ENCODE measurements at regions not wholly inside any gene's neighbourhood (a gene's known extent, or its start where the extent isn't known, plus 50 kb on each side); places are given as distances from the start of the nearest gene placed in this dataset.

DNA sequence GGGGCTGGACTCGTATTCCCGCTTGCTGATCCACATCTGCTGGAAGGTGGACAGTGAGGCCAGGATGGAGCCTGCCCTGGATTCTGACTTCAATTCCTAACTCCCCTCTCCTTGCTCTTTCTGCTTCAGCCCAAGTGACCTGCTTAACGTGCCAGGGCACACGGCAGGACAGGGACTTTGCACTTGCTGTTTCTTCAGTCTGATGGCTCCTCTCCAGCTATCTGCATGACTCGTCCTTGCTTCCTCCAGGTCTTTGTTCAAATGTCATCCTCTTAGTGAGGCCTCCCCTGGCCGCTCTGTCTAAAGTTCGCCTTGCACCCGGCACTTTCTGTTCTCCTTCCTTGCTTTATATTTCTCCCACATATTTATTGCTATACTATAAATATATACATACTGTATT is 357.6 kb downstream of the MTX2 start:
- POLR2A ChIA-PET = no interaction called here
- CTCF ChIA-PET = no interaction called here

DNA sequence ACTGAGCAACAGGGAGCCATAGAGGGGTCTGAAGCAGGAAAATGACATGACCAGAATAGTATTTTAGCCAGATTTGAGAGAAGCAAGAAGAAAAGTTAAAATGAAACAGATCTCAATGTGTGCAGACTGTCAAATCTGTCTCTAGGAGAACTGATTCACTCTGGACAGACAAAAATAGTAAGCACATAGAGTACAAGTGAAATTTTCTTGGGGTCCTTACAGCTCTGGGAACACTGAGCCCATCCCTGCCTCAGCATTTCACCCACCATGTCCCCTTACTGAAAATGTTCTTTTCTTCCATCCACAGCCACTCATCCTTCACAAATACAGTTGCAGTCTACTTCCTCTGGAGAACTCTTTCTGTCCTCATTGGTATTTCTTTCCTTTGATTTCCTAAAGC is 359.2 kb downstream of the MTX2 start:
- ChIA-PET POLR2A (no interaction called here), CTCF (no interaction called here)

DNA sequence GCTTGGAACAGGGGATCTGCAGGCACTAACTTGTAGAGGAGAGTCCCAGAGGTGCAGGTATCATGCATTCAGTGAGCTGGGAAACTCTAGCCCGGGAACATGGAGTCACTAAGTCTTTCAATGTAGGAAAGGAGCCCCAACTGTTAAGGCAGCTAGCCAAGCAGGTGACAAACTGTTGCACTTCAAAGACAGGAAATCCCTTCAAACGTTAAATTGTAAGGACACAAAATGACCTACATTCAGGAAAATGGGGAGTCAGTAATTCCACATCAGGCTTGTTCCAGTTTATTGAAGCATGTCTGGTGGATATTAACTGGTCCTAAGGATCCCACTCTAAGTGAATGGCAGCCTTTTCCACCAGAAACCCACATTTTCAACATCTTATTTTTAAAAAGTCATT is 364.5 kb downstream of the MTX2 start:
- POLR2A ChIA-PET = no interaction called here
- CTCF ChIA-PET = no interaction called here

DNA sequence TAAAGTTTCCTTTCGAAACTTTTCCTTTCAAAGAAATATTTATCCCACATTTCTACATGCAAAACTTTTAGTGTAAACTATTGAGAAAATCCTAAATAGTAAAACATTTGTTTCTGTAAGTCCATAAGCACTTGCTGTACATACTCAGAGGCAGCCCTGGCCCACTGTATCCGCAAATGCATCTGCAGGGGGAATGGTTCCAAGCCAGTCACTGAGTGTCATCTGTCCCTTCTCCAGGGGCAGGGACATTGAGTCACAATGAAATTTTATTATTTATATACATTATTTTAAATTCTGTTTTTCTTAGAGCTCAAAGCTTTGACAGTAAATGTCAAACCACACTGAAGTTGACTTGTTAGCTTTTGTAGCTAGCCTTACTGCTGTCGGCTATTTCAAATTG is 367.2 kb downstream of the MTX2 start:
- CTCF ChIA-PET = interaction anchor here (1.4 to 1.7 kb wide), 4 partner anchors 16 to 509 kb away, joined by 3 to 4 read pairs (median 4); no protein-coding TSS in a partner anchor

DNA sequence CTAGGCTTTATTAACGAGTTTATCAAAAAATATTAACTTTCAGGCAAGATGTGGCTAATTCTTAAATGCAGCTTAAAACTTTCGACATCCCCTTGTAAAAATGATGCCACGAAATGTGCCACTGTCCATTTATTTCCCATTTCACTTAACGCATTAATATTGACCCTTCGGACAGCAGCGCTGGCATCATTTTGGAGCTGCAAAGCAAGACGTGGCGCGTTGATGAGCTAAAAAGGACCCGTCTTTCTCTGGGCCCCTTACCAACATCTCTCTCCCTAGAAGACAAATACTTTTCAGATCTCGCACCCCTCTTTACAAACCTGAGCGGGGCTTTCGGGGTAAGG is 367.9 kb downstream of the MTX2 start:
- CTCF ChIA-PET = interaction anchor here (1.4 to 1.7 kb wide), 4 partner anchors 15 to 510 kb away, joined by 3 to 4 read pairs (median 4); no protein-coding TSS in a partner anchor
- POLR2A ChIA-PET = interaction anchor here (0.9 kb wide), 1 partner anchor 528 kb away, joined by 4 read pairs; no protein-coding TSS in a partner anchor

More for the DNA sequence above, 367.2 kb downstream of the MTX2 start:
- POLR2A ChIA-PET = interaction anchor here (0.9 kb wide), 1 partner anchor 529 kb away, joined by 4 read pairs; no protein-coding TSS in a partner anchor

DNA sequence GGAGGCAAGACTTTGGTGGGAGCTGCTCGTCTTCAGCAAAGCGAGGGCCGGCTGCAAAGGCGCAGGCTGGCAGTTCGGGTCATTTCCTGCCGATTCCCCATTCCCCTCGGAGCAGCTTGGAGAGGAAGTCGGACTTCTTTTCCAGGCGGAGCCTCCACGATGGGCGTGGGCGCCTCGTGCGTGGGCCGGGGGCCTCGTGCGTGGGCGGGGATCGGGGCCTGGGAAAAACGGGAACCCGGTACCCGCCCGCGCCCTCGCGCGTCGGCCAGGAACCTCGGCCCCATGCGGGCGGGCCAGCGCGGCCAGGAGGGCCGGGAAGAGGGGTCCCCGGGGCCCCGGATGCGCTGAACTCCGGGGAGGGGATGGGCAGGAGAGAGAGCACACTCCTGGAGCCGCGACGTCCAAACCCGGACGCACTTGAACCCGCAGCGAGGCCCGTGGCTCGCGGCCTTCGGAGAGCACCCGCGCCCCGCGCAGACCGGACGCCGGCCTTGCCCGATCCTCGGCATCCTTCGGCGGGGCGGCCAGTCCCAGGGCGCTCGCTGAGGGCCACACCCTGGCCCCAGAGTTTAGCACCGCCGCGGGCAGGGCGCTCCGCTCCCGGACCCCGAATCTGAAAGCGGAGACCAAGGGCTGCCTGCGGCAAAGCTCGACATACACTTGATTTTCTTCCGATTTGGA is 368.4 kb downstream of the MTX2 start:
- ChIA-PET POLR2A (interaction anchor here (0.6 kb wide), 1 partner anchor 708 kb away, joined by 5 read pairs; no protein-coding TSS in a partner anchor), CTCF (interaction anchor here (0.6 to 1.8 kb wide), 10 partner anchors 14 to 1306 kb away, joined by 3 to 4 read pairs (median 4); no protein-coding TSS in a partner anchor)

DNA sequence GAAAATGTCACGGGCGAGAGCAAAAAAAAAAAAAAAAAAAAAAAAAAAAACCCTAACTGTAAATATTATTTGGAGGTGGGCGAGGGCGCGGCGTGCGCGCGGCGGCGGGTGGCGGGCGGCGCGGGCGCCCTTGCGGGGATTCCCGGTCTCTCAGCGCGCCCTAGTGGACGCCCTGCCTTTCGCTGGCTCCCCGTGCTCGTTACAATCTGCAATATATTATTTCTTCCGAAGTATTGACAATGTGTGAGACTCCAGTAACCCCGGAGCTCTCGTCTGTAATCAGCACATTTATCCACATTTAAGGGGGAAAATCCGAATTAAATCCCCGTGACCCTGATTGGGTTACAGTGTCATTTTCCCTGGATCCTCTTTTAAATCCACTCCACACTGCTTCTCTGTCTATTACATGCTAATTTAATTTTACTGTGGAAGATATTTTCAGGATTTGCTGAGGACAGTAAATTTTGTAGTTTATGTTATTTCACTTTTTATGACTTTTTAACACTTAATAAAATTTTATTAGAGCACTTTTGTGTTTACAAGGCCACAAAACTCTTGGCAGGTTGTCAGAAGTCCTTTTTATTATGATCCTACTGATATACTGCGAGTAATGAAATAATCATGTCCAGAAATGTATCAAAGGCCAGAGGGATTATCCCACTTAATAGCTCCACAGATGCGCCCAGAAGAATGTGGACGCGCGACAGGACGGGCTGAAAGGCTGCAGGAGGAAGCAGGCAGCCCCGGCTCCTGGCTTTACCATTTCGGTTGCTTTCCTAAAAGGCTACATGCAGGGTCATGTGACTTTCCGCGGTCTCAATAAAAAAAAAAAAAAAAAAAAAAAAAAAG is 369.1 kb downstream of the MTX2 start:
- CTCF ChIA-PET = interaction anchor here (0.6 to 1.8 kb wide), 14 partner anchors 14 to 1306 kb away, joined by 3 to 7 read pairs (median 4); no protein-coding TSS in a partner anchor
- POLR2A ChIA-PET = interaction anchor here (0.6 kb wide), 2 partner anchors 708 to 1600 kb away, joined by 5 read pairs; no protein-coding TSS in a partner anchor

DNA sequence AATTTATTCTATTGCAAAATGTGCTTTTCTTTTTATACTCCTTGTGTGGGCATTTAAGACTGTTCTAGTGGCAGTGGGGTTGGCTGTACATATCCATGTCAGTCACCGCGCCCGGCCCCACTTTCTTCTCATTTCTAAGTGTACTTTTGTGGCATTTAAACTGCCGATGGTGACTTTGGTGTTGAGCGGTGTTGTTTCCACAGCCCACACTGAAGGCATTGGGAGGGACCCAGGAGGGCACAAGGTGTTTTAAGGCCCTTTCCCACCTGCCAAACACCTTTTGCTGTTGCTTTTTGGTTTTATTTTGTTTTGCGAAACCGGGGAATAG is 369.7 kb downstream of the MTX2 start:
- POLR2A ChIA-PET = no interaction called here
- CTCF ChIA-PET = interaction anchor here (0.7 to 1.8 kb wide), 6 partner anchors 15 to 1189 kb away, joined by 3 to 7 read pairs (median 4); no protein-coding TSS in a partner anchor

DNA sequence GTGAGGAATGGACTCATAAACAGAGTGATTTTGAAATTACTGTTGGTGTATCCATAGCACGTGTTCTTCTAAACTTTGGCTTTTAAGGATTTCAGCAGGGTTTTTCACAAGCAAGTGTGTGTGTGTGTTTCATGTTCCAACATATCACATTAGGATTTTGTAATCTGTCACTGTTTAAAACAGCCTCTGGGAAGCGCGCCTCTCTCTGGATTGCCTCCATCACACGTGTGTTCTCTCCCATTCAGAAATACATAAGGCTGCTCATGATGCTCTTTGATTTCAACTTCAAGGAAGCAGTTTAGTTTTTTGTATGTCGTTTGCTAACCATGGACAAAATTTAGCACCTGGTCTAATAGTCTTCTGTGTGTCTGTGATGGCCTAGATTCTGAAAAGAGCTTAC is 370.4 kb downstream of the MTX2 start:
- POLR2A ChIA-PET = no interaction called here
- CTCF ChIA-PET = interaction anchor here (1.8 kb wide), 1 partner anchor 504 kb away, joined by 4 read pairs; no protein-coding TSS in a partner anchor

DNA sequence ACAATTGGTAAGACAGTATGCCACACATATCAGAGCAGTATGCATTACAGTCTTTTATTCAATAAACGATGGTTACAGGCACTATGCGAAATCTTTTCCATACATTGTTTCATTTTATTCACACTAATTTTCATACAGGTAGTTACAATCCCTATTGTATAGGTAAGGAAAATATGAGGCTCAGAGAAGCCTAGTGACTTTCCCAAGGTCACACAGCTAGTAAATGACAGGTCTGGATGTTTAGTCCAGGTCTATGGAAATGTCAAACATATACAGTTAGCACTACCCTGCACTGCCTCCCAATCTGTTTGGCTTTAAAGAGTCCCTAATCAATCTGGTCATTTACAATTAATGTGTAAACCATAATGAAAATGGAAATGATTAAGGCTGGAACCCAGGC is 372.2 kb downstream of the MTX2 start:
- CTCF ChIA-PET = no interaction called here

DNA sequence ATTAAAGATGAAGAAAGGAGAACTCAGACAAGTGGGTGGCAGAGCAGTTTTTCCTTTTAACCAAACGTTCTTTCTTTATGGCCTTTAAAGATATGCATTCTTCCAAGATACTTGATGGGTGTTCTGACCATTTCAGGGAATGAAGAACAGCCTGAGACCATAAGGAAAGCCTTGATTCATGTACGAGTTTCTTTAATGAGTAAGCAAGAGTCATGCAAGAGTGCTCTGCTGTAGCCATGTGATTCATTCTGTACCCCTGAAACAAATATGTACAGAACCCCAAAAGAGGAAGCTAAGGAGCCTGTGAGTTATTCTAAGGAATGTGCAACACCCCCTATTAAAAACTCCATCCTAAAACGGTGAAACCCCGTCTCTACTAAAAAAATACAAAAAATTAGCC is 372.8 kb downstream of the MTX2 start:
- CTCF ChIA-PET = no interaction called here

More for the DNA sequence above, 372.2 kb downstream of the MTX2 start:
- POLR2A ChIA-PET = no interaction called here

DNA sequence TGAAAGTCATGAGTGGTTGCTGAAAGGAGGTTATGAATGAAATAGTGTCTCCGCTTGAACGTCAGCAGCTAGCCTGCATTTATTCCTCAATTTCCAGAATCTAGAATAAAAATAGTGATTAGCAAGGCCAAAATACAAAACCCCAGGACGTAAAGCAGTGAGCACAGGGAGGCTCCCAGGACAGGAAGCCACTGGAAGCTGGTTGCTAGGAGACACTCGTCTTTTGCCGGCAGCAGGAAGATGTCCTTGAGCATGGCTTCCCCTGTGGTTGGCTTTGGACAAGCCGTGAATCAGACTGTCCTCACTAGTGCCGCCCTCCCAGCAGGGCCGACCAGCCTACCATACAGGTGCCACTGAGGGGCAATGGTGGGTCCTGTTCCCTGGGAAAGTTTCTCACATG is 374.4 kb downstream of the MTX2 start:
- ChIA-PET CTCF (no interaction called here), POLR2A (no interaction called here)

More for the DNA sequence above, 372.8 kb downstream of the MTX2 start:
- POLR2A ChIA-PET = no interaction called here

DNA sequence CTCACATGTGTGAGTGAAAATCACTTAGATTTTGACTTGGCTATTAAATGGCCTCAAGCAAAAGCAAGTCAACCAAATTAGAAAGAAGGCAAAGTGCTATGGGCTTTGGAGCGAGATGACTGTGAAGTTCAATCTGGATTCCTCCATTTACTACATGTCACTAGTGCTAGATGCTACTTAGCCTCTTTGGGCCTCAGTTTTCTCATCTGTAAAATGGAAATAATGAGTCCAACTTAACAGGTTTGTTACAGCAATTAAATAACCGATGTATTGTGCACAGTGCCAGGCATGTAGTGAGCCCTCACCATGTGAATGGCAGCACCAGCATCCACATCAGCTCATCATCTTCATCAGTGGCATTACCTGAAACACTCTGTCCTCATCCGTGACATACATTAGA is 376.3 kb downstream of the MTX2 start:
- ChIA-PET POLR2A (no interaction called here), CTCF (interaction anchor here (1.3 kb wide), 1 partner anchor 176 kb away, joined by 3 read pairs; no protein-coding TSS in a partner anchor)

DNA sequence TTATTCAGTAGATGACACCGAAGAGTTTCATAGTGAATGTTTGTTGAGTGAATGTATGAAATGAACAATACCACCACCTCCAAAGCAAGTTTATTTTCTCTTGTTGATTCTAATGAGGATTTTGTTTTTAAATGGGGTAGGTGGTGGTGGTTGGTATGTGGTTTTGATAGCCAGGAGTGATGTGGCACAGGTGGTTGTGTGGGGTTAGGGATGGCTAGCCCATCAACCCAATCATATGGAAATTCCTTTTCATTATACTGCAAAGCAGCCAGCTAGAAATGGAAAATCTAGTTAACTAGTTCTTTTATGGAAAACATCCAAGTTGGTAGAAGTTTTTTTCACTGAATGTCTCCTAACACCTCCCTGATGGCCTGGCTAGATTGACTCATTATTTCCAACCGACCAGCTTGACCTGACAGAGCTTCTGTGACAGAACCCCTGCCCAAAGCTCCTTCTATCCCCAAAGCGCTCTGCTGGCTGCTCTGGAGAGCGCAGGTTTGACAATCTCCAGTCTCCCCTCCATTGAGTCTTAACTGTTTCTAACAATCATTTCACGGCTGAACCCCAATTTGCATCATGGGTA is 376.9 kb downstream of the MTX2 start:
- CTCF ChIA-PET = interaction anchor here (1.3 kb wide), 1 partner anchor 176 kb away, joined by 3 read pairs; no protein-coding TSS in a partner anchor
- POLR2A ChIA-PET = no interaction called here

DNA sequence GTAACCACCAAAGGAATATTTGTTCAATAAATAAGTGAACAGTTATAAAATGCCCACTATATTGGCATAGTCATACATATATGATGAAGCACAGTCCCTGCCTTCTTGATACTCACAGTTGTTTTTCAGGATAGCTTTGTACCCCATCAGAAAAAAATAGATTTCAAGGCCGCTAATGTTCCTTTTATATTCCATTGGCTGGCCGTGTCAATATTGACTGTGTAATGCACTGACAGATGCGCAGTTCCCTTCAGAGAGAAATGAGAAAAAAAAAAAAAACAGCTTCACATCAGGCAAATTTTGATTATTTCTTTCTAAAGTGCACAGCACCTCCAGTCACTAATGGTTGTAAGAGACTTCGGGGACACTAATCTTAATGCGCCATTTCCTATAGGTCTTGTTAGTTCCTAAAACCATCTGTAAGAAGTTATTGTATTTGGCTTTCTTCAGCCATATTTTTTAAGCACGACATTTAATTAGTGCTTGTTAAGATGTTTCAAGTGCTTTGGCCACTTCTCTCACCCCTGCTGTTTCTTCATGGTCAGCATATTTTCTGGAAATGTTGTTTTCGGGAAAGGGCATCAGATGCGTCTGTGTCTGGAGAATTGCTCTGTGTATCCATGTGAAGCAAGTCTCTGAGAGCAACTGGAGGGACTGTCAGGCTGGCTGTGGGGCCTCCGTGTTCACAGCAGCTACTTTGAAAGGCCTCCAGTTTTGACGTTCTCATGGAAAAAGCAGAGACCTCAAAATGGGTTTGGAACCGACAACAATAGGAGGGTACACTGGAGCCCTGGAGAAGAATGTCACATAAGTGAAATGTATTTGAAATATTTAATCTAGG is 378.3 kb downstream of the MTX2 start:
- ChIA-PET CTCF (no interaction called here), POLR2A (no interaction called here)

DNA sequence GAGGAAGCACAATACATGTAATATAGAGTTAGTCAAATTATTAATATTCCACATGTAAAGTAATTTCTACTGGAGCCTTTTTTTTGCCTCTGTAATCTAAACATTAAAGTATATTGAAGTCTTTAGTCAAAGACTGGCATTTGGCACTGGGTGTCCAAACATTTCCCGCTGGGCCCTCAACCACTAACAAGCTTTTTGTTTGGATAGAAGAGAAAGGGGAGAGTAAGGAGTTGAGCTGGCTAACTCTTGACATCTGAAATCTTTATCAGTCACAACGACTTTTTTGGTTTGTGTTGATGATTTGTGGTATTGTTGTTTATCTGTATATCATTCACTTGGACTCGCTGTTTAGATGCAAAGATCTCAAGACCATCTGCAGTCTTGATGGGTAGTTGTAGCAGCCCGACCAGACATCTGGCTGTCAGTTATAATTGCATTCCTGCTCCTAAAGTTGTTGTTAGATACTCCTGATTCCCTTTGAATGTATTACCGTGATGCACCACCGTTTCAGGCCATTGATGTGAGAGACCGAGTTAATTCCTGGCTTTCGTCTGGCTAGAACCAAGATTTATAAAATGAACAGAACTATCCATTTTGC is 379.6 kb downstream of the MTX2 start:
- ChIA-PET POLR2A (no interaction called here), CTCF (interaction anchor here (0.6 kb wide), 1 partner anchor 255 kb away, joined by 3 read pairs; no protein-coding TSS in a partner anchor)

DNA sequence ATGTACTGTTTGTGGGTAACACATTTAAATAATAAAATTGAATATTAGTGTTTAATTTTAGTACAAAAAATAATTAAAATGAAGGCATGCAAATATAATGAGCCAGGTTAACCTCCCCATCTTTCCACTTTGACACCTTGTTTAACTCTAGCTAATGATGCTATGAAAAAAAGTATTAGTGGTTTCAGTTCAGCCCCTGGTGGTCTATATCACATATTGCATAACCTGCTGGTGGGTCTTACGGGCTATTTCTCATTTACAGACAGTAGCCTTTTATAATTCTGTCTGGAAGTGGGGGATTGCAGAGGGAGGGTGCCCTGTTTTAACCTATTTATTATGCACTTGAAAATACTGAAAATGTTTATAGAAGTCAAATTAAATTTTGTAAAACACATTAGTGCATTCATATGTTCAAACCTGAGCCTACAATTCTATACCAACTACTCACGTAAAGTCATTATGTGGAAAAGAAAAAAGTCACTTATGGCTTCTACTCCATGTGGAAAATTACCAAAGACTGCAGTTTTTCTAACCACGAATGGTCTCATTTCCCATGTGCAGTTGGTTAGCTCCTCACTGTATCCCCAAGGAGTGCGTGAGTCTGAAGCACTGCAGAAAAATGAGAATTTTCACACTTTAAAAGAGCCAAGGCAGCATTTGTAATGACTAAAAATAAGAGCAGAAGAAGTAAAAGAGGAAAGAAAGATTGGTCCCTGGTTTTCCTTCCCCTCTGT is 381.0 kb downstream of the MTX2 start:
- CTCF ChIA-PET = interaction anchor here (3.1 kb wide), 1 partner anchor 524 kb away, joined by 19 read pairs; no protein-coding TSS in a partner anchor
- POLR2A ChIA-PET = no interaction called here

Measured in activated CD8-positive, alpha-beta memory T cell treated with anti-CD3 and anti-CD28 coated beads for 36 hours (primary cell).